H1 (cell line): ENCODE measurements at regions not wholly inside any gene's neighbourhood (a gene's known extent, or its start where the extent isn't known, plus 50 kb on each side); places are given as distances from the start of the nearest gene placed in this dataset.

Source experiments
- CTCF ChIA-PET: fragments of 300-600 bp; sonication (Branson Sonifier 250); formaldehyde crosslinking; loops from one replicate; lab custom pipeline; 2021; ENCODE audit not compliant: partially characterized antibody; lab: Charles Lee
- POLR2A ChIA-PET: fragments of 300-600 bp; sonication (Branson Sonifier 250); formaldehyde crosslinking; loops from one replicate; lab custom pipeline; 2021; ENCODE audit warnings: inconsistent platforms; ENCODE audit not compliant: partially characterized antibody; lab: Charles Lee
- DNase-seq, 2 experiments: peaks; one replicate each; pipeline versions ENCODE4 v3.0.0 to v3.0.0-alpha.2; 2010 to 2022; ENCODE audit warnings: low spot score in 2 of 2, low read depth in 1 of 2, mixed read lengths in 1 of 2
- FAIRE-seq: peaks from 2 replicates; lab custom pipeline; 2011; peaks lifted over from hg19 to GRCh38; lab: Jason Lieb, UNC
- H2AFZ ChIP-seq: 2 replicates; pipeline ENCODE4 v1.8.1; 2012; ENCODE audit warnings: low read length, inconsistent platforms
- H2AK5ac ChIP-seq: 2 replicates; pipeline ENCODE4 v1.6.1; 2013; ENCODE audit warnings: low read depth, low read length
- H2BK120ac ChIP-seq: replicated peaks from 2 replicates; pipeline ENCODE3; 2013; ENCODE audit warnings: low read depth, low read length, inconsistent platforms
- H2BK12ac ChIP-seq: 2 replicates; pipeline ENCODE4 v1.6.1; 2013; ENCODE audit warnings: low read depth, low read length
- H2BK15ac ChIP-seq: 2 replicates; pipeline ENCODE4 v1.6.1; 2013; ENCODE audit warnings: low read length
- H2BK20ac ChIP-seq: 2 replicates; pipeline ENCODE4 v1.6.1; 2013; ENCODE audit warnings: low read length
- H2BK5ac ChIP-seq: 2 replicates; pipeline ENCODE4 v1.6.1; 2013; ENCODE audit warnings: low read depth, low read length
- H3K14ac ChIP-seq: 2 replicates; pipeline ENCODE4 v1.6.1; 2013; ENCODE audit warnings: inconsistent platforms; ENCODE audit not compliant: insufficient read length
- H3K18ac ChIP-seq: 2 replicates; pipeline ENCODE4 v1.6.1; 2013; ENCODE audit warnings: low read length; ENCODE audit errors: extremely low read depth
- H3K23ac ChIP-seq: 2 replicates; pipeline ENCODE4 v1.6.1; 2013; ENCODE audit warnings: inconsistent platforms; ENCODE audit not compliant: insufficient read length
- H3K23me2 ChIP-seq: 2 replicates; pipeline ENCODE4 v1.6.1; 2013; ENCODE audit warnings: low read depth, low read length
- H3K27ac ChIP-seq: 2 replicates; pipeline ENCODE4 v1.6.1; 2011; ENCODE audit warnings: low read depth, low read length, inconsistent platforms
- H3K27me3 ChIP-seq, 4 experiments: replicated peaks in 1 of 4; 1 replicate in 1 of 4; 2 replicates in 3 of 4; pipeline versions ENCODE4 v1.6.1 to v1.8.1; 2011 to 2013; ENCODE audit warnings: low read length in 3 of 4, mild to moderate bottlenecking in 3 of 4, inconsistent platforms in 2 of 4, mixed read lengths in 2 of 4, moderate library complexity in 1 of 4; ENCODE audit not compliant: control insufficient read depth in 3 of 4, insufficient read depth in 3 of 4; ENCODE audit errors: extremely low read depth in 1 of 4
- H3K36me3 ChIP-seq, 4 experiments: 2 replicates each; pipeline versions ENCODE4 v1.6.1 to v1.8.1; 2011 to 2013; ENCODE audit warnings: mild to moderate bottlenecking in 4 of 4, low read length in 3 of 4, moderate library complexity in 2 of 4, control low read depth in 1 of 4, inconsistent platforms in 1 of 4; ENCODE audit not compliant: insufficient read depth in 4 of 4, control insufficient read depth in 2 of 4
- H3K4ac ChIP-seq: replicated peaks from 2 replicates; pipeline ENCODE3; 2013; ENCODE audit warnings: low read length, low read depth, mixed read lengths, inconsistent platforms; ENCODE audit not compliant: insufficient read length
- H3K4me1 ChIP-seq, 4 experiments: replicated peaks in 1 of 4; 1 replicate in 1 of 4; 2 replicates in 3 of 4; pipeline versions ENCODE4 v1.6.1 to v1.8.1; 2011 to 2013; ENCODE audit warnings: low read length in 3 of 4, inconsistent platforms in 2 of 4, mixed read lengths in 1 of 4; ENCODE audit not compliant: insufficient read depth in 4 of 4, control insufficient read depth in 3 of 4
- H3K4me2 ChIP-seq, 2 experiments: 2 replicates each; pipeline versions ENCODE4 v1.6.1 to v1.8.1; 2011 to 2013; ENCODE audit warnings: low read depth in 2 of 2, low read length in 2 of 2, control low read depth in 1 of 2, inconsistent platforms in 1 of 2, mild to moderate bottlenecking in 1 of 2; ENCODE audit not compliant: insufficient read depth in 1 of 2
- H3K4me3 ChIP-seq, 4 experiments: fragments of 200-600, 300-600 bp in 1 of 4; sonication (generic), shearing (Covaris generic), sonication (Bioruptor Twin) in 1 of 4; 2 replicates each; pipeline versions ENCODE4 v1.5.1 to v1.8.1; 2011 to 2016; ENCODE audit warnings: low read length in 4 of 4, low read depth in 3 of 4, control low read depth in 2 of 4, inconsistent platforms in 2 of 4, mild to moderate bottlenecking in 2 of 4, mixed read lengths in 1 of 4, moderate library complexity in 1 of 4; ENCODE audit not compliant: insufficient read depth in 2 of 4; ENCODE audit errors: extremely low read depth in 1 of 4
- H3K56ac ChIP-seq: replicated peaks from 2 replicates; pipeline ENCODE3; 2013; ENCODE audit warnings: low read depth, mild to moderate bottlenecking, mixed read lengths, low read length, inconsistent platforms; ENCODE audit not compliant: insufficient read length
- H3K79me1 ChIP-seq: 2 replicates; pipeline ENCODE4 v1.6.1; 2013; ENCODE audit warnings: low read depth, low read length, control low read depth
- H3K79me2 ChIP-seq, 2 experiments: 2 replicates each; pipeline versions ENCODE4 v1.6.1 to v1.8.1; 2012 to 2013; ENCODE audit warnings: low read length in 2 of 2, mild to moderate bottlenecking in 2 of 2, inconsistent platforms in 1 of 2; ENCODE audit not compliant: insufficient read depth in 2 of 2, control insufficient read depth in 1 of 2
- H3K9ac ChIP-seq, 4 experiments: replicated peaks in 1 of 4; 1 replicate in 1 of 4; 2 replicates in 3 of 4; pipeline versions ENCODE4 v1.6.1 to v1.8.1; 2011 to 2013; ENCODE audit warnings: low read depth in 3 of 4, low read length in 3 of 4, control low read depth in 2 of 4, mild to moderate bottlenecking in 2 of 4, moderate library complexity in 2 of 4, inconsistent platforms in 1 of 4; ENCODE audit errors: extremely low read depth in 1 of 4
- H3K9me3 ChIP-seq, 2 experiments: 2 replicates each; pipeline versions ENCODE4 v1.6.1 to v1.8.1; 2012 to 2013; ENCODE audit warnings: mild to moderate bottlenecking in 2 of 2, moderate library complexity in 2 of 2, control low read depth in 1 of 2, inconsistent platforms in 1 of 2, low read depth in 1 of 2, low read length in 1 of 2, mixed read lengths in 1 of 2; ENCODE audit not compliant: insufficient read depth in 2 of 2
- H4K20me1 ChIP-seq, 2 experiments: replicated peaks in 1 of 2; 2 replicates each; pipeline versions ENCODE3 to v1.8.1; 2011 to 2013; ENCODE audit warnings: inconsistent platforms in 2 of 2, low read length in 2 of 2, mild to moderate bottlenecking in 1 of 2; ENCODE audit not compliant: insufficient read depth in 2 of 2, control insufficient read depth in 1 of 2
- H4K5ac ChIP-seq: 2 replicates; pipeline ENCODE4 v1.6.1; 2013; ENCODE audit warnings: low read length, low read depth, mixed read lengths, inconsistent platforms; ENCODE audit not compliant: insufficient read length
- H4K8ac ChIP-seq: 2 replicates; pipeline ENCODE4 v1.8.0; 2013; ENCODE audit warnings: mild to moderate bottlenecking, moderate library complexity, low read length, inconsistent platforms; ENCODE audit not compliant: insufficient read depth; ENCODE audit errors: extremely low read depth
- H4K91ac ChIP-seq: replicated peaks from 2 replicates; pipeline ENCODE3; 2013; ENCODE audit warnings: low read length, mixed read lengths, inconsistent platforms; ENCODE audit not compliant: insufficient read length
- FOSL1 ChIP-seq: IDR thresholded peaks from 2 replicates; pipeline ENCODE4 v1.6.1; 2011; ENCODE audit warnings: mild to moderate bottlenecking, low read depth, low read length, moderate library complexity; ENCODE audit not compliant: insufficient read depth
- GTF2F1 ChIP-seq: IDR thresholded peaks from 2 replicates; pipeline ENCODE4 v1.6.1; 2012; ENCODE audit warnings: low read depth, low read length, improper control_type of control experiment, borderline replicate concordance
- MAFK ChIP-seq: IDR thresholded peaks from 2 replicates; pipeline ENCODE4 v1.6.1; 2012; ENCODE audit warnings: low read depth, mild to moderate bottlenecking, improper control_type of control experiment, low read length
- POLR2AphosphoS5 ChIP-seq: IDR thresholded peaks from 2 replicates; pipeline ENCODE4 v1.6.1; 2011; ENCODE audit warnings: low read depth, low read length
- POU5F1 ChIP-seq: IDR thresholded peaks from 2 replicates; pipeline ENCODE4 v1.6.1; 2011; ENCODE audit warnings: low read depth, mild to moderate bottlenecking, low read length, moderate library complexity
- RFX5 ChIP-seq: IDR thresholded peaks from 2 replicates; pipeline ENCODE4 v1.6.1; 2011; ENCODE audit warnings: low read depth, low read length, improper control_type of control experiment, borderline replicate concordance
- SIX5 ChIP-seq: IDR thresholded peaks from 2 replicates; pipeline ENCODE4 v1.6.1; 2011; ENCODE audit warnings: mild to moderate bottlenecking, low read depth, low read length
- WGBS, 2 experiments: shearing (Covaris generic) in 1 of 2; methylation state at CpG; one replicate each; pipeline versions ENCODE4 v1.1.6 to v1.1.7; 2013 to 2015; ENCODE audit warnings: low lambda C conversion rate in 2 of 2, mixed read lengths in 2 of 2, inconsistent platforms in 1 of 2, low coverage in 1 of 2, missing lambda C conversion rate in 1 of 2; ENCODE audit not compliant: insufficient replicate concordance in 2 of 2, insufficient coverage in 1 of 2, insufficient read length in 1 of 2; ENCODE audit errors: extremely low coverage in 1 of 2, missing lambda C conversion rate in 1 of 2; 5-methylcytosine and 5-hydroxymethylcytosine counted together
- TF ChIP-seq, protein P1 (sequence below): IDR thresholded peaks from 2 replicates; pipeline ENCODE4 v1.6.1; 2012; ENCODE audit warnings: low read length, inconsistent platforms

DNA sequence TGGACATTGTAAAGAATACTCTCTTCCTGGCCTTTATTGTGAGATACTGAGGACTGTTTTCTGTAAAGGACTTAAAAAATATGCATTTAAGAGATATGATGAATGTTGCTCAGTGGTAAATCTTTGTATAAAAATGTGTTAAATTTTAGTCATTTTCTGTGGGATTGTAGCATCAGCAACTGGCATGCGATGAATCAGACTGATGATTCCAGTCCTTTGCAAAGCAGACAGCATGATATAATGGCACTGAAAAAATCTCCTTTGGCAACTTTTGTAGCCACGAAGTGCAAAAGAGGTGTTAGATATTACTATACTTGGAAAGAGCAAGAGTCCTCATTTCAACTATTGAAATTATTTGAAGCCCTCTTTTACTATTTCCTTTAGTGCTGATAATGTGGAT, 678.7 kb downstream of the PLCL1 start:
- Histone ChIP-seq H3K4ac (no peak overlapping the region), H3K14ac (no peak overlapping the region), H4K20me1 (no peaks in the 10 kb centered on the region), H2BK12ac (no peak overlapping the region), H3K9me3 (no peaks in the 10 kb centered on the region), H2BK120ac (no peak overlapping the region), H2BK5ac (no peak overlapping the region), H3K56ac (no peak overlapping the region), H4K91ac (no peak overlapping the region), H3K23ac (no peak overlapping the region), H3K79me1 (no peaks in the 10 kb centered on the region), H3K27me3 (no peaks in the 10 kb centered on the region), H3K4me3 (no peak overlapping the region), H3K9ac (no peak overlapping the region), H3K4me1 (no peaks in the 10 kb centered on the region), H3K4me2 (no peak overlapping the region), H4K5ac (no peak overlapping the region), H4K8ac (no peak overlapping the region), H2BK20ac (no peak overlapping the region), H2BK15ac (no peak overlapping the region), H3K36me3 (no peaks in the 10 kb centered on the region), H2AFZ (no peak overlapping the region), H3K79me2 (no peaks in the 10 kb centered on the region), H3K18ac (no peak overlapping the region), H3K27ac (no peak overlapping the region), H2AK5ac (no peak overlapping the region), H3K23me2 (no peaks in the 10 kb centered on the region)
- 87% methylated on average over 2 of the region's 2 CpGs; no CpG with 5 or more reads in 1 of the 2 experiments for WGBS, 2 experiments
- no peak for DNase-seq
- FAIRE-seq, result no peak
- POLR2A ChIA-PET, result no interaction called here
- CTCF ChIA-PET, result interaction anchor here (1.0 kb wide), 1 partner anchor 168 kb away, joined by 3 read pairs; no protein-coding TSS in a partner anchor
- TF ChIP-seq POU5F1 (no peak), GTF2F1 (no peak), POLR2AphosphoS5 (no peak), RFX5 (no peak), FOSL1 (no peak), SIX5 (no peak), MAFK (no peak)
- TF ChIP-seq, protein P1, sequence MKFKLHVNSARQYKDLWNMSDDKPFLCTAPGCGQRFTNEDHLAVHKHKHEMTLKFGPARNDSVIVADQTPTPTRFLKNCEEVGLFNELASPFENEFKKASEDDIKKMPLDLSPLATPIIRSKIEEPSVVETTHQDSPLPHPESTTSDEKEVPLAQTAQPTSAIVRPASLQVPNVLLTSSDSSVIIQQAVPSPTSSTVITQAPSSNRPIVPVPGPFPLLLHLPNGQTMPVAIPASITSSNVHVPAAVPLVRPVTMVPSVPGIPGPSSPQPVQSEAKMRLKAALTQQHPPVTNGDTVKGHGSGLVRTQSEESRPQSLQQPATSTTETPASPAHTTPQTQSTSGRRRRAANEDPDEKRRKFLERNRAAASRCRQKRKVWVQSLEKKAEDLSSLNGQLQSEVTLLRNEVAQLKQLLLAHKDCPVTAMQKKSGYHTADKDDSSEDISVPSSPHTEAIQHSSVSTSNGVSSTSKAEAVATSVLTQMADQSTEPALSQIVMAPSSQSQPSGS, result no peak
